KMS-11 (cell line): ENCODE measurements at regions not wholly inside any gene's neighbourhood (a gene's known extent, or its start where the extent isn't known, plus 50 kb on each side); places are given as distances from the start of the nearest gene placed in this dataset.

Source experiments
- H2AFZ ChIP-seq: fragments of 200-600 bp; sonication (generic); 2 replicates; pipeline ENCODE4 v1.6.1; 2016; ENCODE audit warnings: antibody characterized with exemption, mixed run types, low read depth
- H3K27ac ChIP-seq: fragments of 200-600 bp; sonication (generic); 2 replicates; pipeline ENCODE4 v1.6.1; 2016; ENCODE audit warnings: mild to moderate bottlenecking, mixed run types
- H3K27me3 ChIP-seq: fragments of 200-600 bp; sonication (generic); 2 replicates; pipeline ENCODE4 v1.6.1; 2017; ENCODE audit warnings: mild to moderate bottlenecking, low read depth, mixed run types, moderate library complexity; ENCODE audit not compliant: insufficient read depth
- H3K36me3 ChIP-seq: fragments of 200-600 bp; sonication (generic); 2 replicates; pipeline ENCODE4 v1.6.1; 2017; ENCODE audit warnings: mild to moderate bottlenecking, mixed run types; ENCODE audit not compliant: insufficient read depth
- H3K4me1 ChIP-seq: fragments of 200-600 bp; sonication (generic); 2 replicates; pipeline ENCODE4 v1.6.1; 2016; ENCODE audit warnings: mild to moderate bottlenecking, low read depth, mixed run types; ENCODE audit not compliant: poor library complexity, severe bottlenecking
- H3K4me2 ChIP-seq: fragments of 200-600 bp; sonication (generic); 2 replicates; pipeline ENCODE4 v1.7.0; 2016; ENCODE audit warnings: mild to moderate bottlenecking, mixed run types
- H3K4me3 ChIP-seq: fragments of 200-600 bp; sonication (generic); IDR thresholded peaks from 2 replicates; pipeline ENCODE4 v1.6.1; 2017; ENCODE audit warnings: low read depth, low read length, mixed read lengths; ENCODE audit not compliant: insufficient read depth
- H3K79me2 ChIP-seq: fragments of 200-600 bp; sonication (generic); 2 replicates; pipeline ENCODE4 v1.6.1; 2016; ENCODE audit warnings: low read depth, mixed run types; ENCODE audit not compliant: insufficient read depth
- H3K9ac ChIP-seq: fragments of 200-600 bp; sonication (generic); 2 replicates; pipeline ENCODE4 v1.6.1; 2016; ENCODE audit warnings: mild to moderate bottlenecking, mixed run types
- H4K20me1 ChIP-seq: fragments of 200-600 bp; sonication (generic); 2 replicates; pipeline ENCODE4 v1.6.1; 2016; ENCODE audit warnings: mild to moderate bottlenecking, mixed run types; ENCODE audit not compliant: insufficient read depth
- CTCF ChIP-seq: fragments of 200-600 bp; sonication (generic); conservative IDR thresholded peaks from 2 replicates; pipeline ENCODE4 v1.6.1; 2017; ENCODE audit warnings: low read depth, mild to moderate bottlenecking, antibody characterized with exemption, low read length, moderate library complexity, mixed read lengths

- Histone ChIP-seq H3K36me3 (no peaks in the 10 kb centered on the region), H3K4me1 (peaks cover 26% of the 10 kb centered on the region), H3K27ac (no peak overlapping the region), H3K4me2 (peak overlapping the region; percentile 20; the same call in 1 of the 2 replicates), H3K4me3 (no peak overlapping the region), H3K27me3 (no peaks in the 10 kb centered on the region), H2AFZ (no peak overlapping the region), H3K79me2 (no peaks in the 10 kb centered on the region), H4K20me1 (no peaks in the 10 kb centered on the region), H3K9ac (no peak overlapping the region)
- no peak for TF ChIP-seq CTCF
Measured at GRCh38 chr11:28735511-28735910, 627.3 kb downstream of the METTL15 start.

DNA sequence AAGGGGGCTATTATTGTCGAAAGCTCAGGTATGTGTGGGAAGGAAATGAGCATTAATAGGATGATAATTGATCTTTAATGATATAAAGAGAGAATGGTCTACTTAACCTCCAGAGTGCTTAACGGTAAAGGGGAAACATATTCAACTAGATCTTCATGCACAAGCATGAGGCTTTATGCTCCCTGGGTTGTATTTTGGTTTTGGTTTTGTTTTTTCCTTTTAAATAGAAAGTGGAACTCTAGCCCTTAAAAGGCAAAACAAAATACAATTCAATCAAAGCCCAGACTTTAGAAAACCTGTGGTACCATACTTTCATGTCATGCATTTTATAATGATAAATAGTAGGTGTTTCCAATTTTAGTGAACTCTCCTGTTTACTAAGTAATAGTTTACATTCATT, 622.7 kb downstream of the METTL15 start:
- Histone ChIP-seq H3K27ac (no peak overlapping the region), H3K36me3 (no peaks in the 10 kb centered on the region), H3K79me2 (no peaks in the 10 kb centered on the region), H3K9ac (no peak overlapping the region), H2AFZ (no peak overlapping the region), H3K4me3 (no peak overlapping the region), H3K4me2 (no peak overlapping the region), H3K4me1 (peaks cover 15% of the 10 kb centered on the region), H4K20me1 (no peaks in the 10 kb centered on the region), H3K27me3 (no peaks in the 10 kb centered on the region)
- no peak for TF ChIP-seq CTCF

DNA sequence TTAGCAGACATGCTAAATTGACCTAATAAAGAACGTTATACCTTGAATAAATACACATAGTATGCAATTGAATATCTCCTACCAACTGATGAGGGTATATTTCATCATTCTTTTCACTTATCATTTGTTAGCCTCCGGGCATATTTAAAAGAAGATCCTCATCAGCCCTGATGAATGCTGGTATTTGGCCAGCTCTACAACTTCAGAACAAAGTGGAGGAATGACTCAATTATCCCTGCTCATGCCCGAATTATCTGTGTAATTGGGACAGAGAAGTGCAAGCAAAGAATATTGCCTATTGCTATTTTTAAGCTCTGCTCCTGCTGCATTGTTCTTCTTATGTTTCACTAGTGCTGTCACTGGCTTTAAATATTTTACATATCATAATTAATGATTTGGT, 622.1 kb downstream of the METTL15 start:
- Histone ChIP-seq H3K27ac (no peak overlapping the region), H3K79me2 (no peaks in the 10 kb centered on the region), H3K4me2 (no peak overlapping the region), H3K27me3 (no peaks in the 10 kb centered on the region), H4K20me1 (no peaks in the 10 kb centered on the region), H2AFZ (no peak overlapping the region), H3K4me3 (no peak overlapping the region), H3K36me3 (no peaks in the 10 kb centered on the region), H3K9ac (no peak overlapping the region), H3K4me1 (peaks cover 10% of the 10 kb centered on the region)
- no peak for TF ChIP-seq CTCF

GRCh38 chr11:28729339-28729738, 621.2 kb downstream of the METTL15 start:
- Histone ChIP-seq H3K4me3 (no peak overlapping the region), H3K27ac (no peak overlapping the region), H4K20me1 (no peaks in the 10 kb centered on the region), H3K4me1 (no peaks in the 10 kb centered on the region), H3K36me3 (no peaks in the 10 kb centered on the region), H3K4me2 (no peak overlapping the region), H3K79me2 (no peaks in the 10 kb centered on the region), H3K9ac (no peak overlapping the region), H2AFZ (no peak overlapping the region), H3K27me3 (no peaks in the 10 kb centered on the region)
- TF ChIP-seq CTCF = no peak
